Body of pancreas (tissue), 4 donors: ENCODE measurements at regions not wholly inside any gene's neighbourhood (a gene's known extent, or its start where the extent isn't known, plus 50 kb on each side); places are given as distances from the start of the nearest gene placed in this dataset.

ENCODE experiments used
- ATAC-seq: fragments of 150-250 bp; one replicate; pipeline ENCODE4 v1.9.1; 2016
- DNase-seq, 4 donors: peaks; one replicate each; pipeline ENCODE4 v3.0.0-alpha.2; 2019
- H3K27ac ChIP-seq, 4 donors: fragments of 200-600 bp; sonication (generic); 1 replicate in 3 of 4; 2 replicates in 1 of 4; pipeline versions ENCODE4 v1.5.1 to v1.6.1; 2016 to 2019; ENCODE audit warnings: mild to moderate bottlenecking in 1 of 4, mixed read lengths in 1 of 4, moderate library complexity in 1 of 4
- H3K27me3 ChIP-seq, 2 donors: fragments of 200-600 bp; sonication (generic); one replicate each; pipeline ENCODE4 v1.6.0; 2016; ENCODE audit warnings: mild to moderate bottlenecking in 1 of 2
- H3K36me3 ChIP-seq, 2 donors: fragments of 200-600 bp; sonication (generic); replicated peaks in 1 of 2; 2 replicates each; pipeline ENCODE4 v1.5.1; 2016; ENCODE audit warnings: low read depth in 2 of 2; ENCODE audit not compliant: insufficient read depth in 1 of 2
- H3K4me1 ChIP-seq: fragments of 200-600 bp; sonication (generic); one replicate; pipeline ENCODE4 v1.6.0; 2016
- H3K4me3 ChIP-seq, 2 donors: fragments of 200-600 bp; sonication (generic); 1 replicate in 1 of 2; 2 replicates in 1 of 2; pipeline ENCODE4 v1.5.1; 2016 to 2019
- H3K9me3 ChIP-seq, 3 donors: fragments of 200-600 bp; sonication (generic); 1 replicate in 2 of 3; 2 replicates in 1 of 3; pipeline ENCODE4 v1.5.1; 2016
- POLR2A ChIP-seq, 3 donors: fragments of 450-650 bp; IDR thresholded peaks; one replicate each; pipeline ENCODE4 v1.6.1; 2016; ENCODE audit warnings: antibody characterized with exemption in 3 of 3, mild to moderate bottlenecking in 2 of 3
- WGBS, 2 donors: methylation state at CpG; one replicate each; pipeline ENCODE4 v1.1.5; 2017; 5-methylcytosine and 5-hydroxymethylcytosine counted together
- intact Hi-C: fragments of 100-400 bp; cut with DNase I; formaldehyde crosslinking; loops from one replicate; pipeline ENCODE4 v1.15.1; 2023
- TF ChIP-seq, protein P1 (sequence below), 7 experiments: fragments of 450-650 bp in 4 of 7; fragments of 200-600 bp in 3 of 7; sonication (generic) in 3 of 7; IDR thresholded peaks; one replicate each; pipeline ENCODE4 v1.5.1; 2016 to 2019; ENCODE audit warnings: antibody characterized with exemption in 7 of 7

DNA sequence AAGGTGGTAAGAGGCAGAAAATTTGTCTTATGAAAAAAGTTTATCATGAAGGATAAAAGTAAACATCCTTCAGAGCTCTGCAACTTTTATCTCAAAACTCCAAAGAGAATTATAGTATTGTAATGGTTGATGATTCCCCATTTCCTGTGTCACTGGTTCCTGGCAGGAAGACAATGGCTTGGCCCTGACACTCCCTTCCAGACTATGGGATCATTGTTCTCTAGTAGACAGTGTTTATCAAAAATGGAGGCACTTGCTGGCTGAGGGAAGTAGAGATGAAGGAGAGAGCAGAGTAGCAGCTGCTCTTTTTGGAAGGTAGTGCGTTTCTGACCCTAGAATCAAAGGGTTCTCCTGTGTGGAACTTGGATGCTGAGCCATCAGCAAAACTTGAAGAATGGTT lies 145.9 kb upstream of the ATP1B1 start:
- WGBS, 2 donors, result 50 to 69% methylated on average over 1 of the region's 1 CpG
- no peaks in the 10 kb centered on the region for H3K9me3 ChIP-seq
- no peak for ATAC-seq
- H3K27ac ChIP-seq, result no peak overlapping the region
- no peaks in the 10 kb centered on the region for H3K36me3 ChIP-seq
- no peak for TF ChIP-seq POLR2A (IDR thresholded peaks at IDR 0.05)
- TF ChIP-seq, protein P1, sequence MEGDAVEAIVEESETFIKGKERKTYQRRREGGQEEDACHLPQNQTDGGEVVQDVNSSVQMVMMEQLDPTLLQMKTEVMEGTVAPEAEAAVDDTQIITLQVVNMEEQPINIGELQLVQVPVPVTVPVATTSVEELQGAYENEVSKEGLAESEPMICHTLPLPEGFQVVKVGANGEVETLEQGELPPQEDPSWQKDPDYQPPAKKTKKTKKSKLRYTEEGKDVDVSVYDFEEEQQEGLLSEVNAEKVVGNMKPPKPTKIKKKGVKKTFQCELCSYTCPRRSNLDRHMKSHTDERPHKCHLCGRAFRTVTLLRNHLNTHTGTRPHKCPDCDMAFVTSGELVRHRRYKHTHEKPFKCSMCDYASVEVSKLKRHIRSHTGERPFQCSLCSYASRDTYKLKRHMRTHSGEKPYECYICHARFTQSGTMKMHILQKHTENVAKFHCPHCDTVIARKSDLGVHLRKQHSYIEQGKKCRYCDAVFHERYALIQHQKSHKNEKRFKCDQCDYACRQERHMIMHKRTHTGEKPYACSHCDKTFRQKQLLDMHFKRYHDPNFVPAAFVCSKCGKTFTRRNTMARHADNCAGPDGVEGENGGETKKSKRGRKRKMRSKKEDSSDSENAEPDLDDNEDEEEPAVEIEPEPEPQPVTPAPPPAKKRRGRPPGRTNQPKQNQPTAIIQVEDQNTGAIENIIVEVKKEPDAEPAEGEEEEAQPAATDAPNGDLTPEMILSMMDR (IDR thresholded peaks at IDR 0.05), result no peak
- intact Hi-C loops, result no loop called here
- H3K4me1 ChIP-seq, result no peaks in the 10 kb centered on the region
- DNase-seq, result no peak
- no peaks in the 10 kb centered on the region for H3K27me3 ChIP-seq
- H3K4me3 ChIP-seq, result no peak overlapping the region

DNA sequence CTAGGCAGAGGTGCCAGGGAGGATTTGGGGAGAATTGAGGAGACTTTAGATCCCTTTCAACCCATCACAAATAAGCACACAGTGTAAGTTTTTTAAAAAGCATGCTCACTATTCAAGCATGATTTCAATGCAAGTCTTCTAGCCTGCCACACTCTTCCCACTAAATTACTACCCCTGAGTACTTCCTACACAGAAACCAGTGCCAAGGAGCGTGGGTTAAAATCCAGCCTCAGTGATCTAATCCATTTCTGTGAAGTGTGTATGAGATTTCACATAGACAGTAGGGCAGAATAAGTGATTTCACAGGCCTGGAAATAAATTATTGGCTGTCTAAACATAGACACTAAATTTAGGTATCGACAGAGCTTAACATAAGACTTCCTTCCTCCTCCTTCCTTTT lies 142.9 kb upstream of the ATP1B1 start:
- DNase-seq (no peak), ATAC-seq (no peak)
- intact Hi-C loops, result no loop called here
- WGBS, 2 donors, result 70 to 98% methylated on average over 2 of the region's 2 CpGs
- H3K27ac ChIP-seq, result no peak overlapping the region
- no peaks in the 10 kb centered on the region for H3K27me3 ChIP-seq
- H3K4me1 ChIP-seq, result no peaks in the 10 kb centered on the region
- no peak overlapping the region for H3K4me3 ChIP-seq
- no peaks in the 10 kb centered on the region for H3K36me3 ChIP-seq
- TF ChIP-seq, protein P1 (IDR thresholded peaks at IDR 0.05), result no peak
- no peak for TF ChIP-seq POLR2A (IDR thresholded peaks at IDR 0.05)
- H3K9me3 ChIP-seq, result no peaks in the 10 kb centered on the region

- Histone ChIP-seq H3K27ac (no peak overlapping the region), H3K4me3 (no peak overlapping the region), H3K27me3 (no peaks in the 10 kb centered on the region), H3K4me1 (no peaks in the 10 kb centered on the region), H3K9me3 (no peaks in the 10 kb centered on the region), H3K36me3 (no peaks in the 10 kb centered on the region)
- whole genome bisulfite sequencing, 2 donors, result 69 to 81% methylated on average over 3 of the region's 3 CpGs
- ATAC-seq, result no peak
- DNase-seq, result no peak
- intact Hi-C loops, result no loop called here
- TF ChIP-seq, protein P1 (IDR thresholded peaks at IDR 0.05), result no peak
- no peak for TF ChIP-seq POLR2A (IDR thresholded peaks at IDR 0.05)
These were observed 142.0 kb upstream of the ATP1B1 start for GRCh38 chr1:168964478-168964877.

GRCh38 chr1:168966217-168966616 lies 140.3 kb upstream of the ATP1B1 start:
- 83 to 90% methylated on average over 2 of the region's 2 CpGs for WGBS, 2 donors
- no peaks in the 10 kb centered on the region for H3K9me3 ChIP-seq
- H3K36me3 ChIP-seq, result no peaks in the 10 kb centered on the region
- no peak for ATAC-seq
- H3K4me1 ChIP-seq, result no peaks in the 10 kb centered on the region
- H3K4me3 ChIP-seq, result no peak overlapping the region
- intact Hi-C loops, result no loop called here
- H3K27ac ChIP-seq, result no peak overlapping the region
- no peak for DNase-seq
- no peaks in the 10 kb centered on the region for H3K27me3 ChIP-seq
- no peak for TF ChIP-seq POLR2A (IDR thresholded peaks at IDR 0.05)
- TF ChIP-seq, protein P1 (IDR thresholded peaks at IDR 0.05), result no peak

DNA sequence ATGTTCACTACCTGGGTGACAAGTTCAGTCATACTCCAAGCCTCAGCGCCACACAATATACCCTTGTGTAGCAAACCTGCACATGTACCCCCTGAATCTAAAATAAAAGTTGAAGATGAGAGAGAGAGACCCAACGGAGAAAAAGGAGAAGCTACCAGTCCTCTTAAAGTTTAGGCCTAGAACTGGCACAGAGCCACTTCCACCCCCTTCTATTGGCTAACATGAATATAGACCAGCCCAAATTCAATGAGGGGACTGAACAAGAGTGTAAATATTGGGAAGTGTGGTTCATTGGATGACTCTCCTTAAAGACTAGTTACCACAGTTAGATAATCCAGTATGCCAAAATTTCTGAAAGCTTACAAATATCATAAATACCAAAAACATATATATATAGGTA lies 139.9 kb upstream of the ATP1B1 start:
- intact Hi-C loops, result no loop called here

More for the DNA sequence above, 139.9 kb upstream of the ATP1B1 start:
- WGBS, 2 donors, result 85 to 100% methylated on average over 2 of the region's 2 CpGs
- no peaks in the 10 kb centered on the region for H3K27me3 ChIP-seq
- no peaks in the 10 kb centered on the region for H3K9me3 ChIP-seq
- no peak overlapping the region for H3K4me3 ChIP-seq
- no peak overlapping the region for H3K27ac ChIP-seq
- no peaks in the 10 kb centered on the region for H3K36me3 ChIP-seq
- no peak for ATAC-seq
- H3K4me1 ChIP-seq, result no peaks in the 10 kb centered on the region
- no peak for DNase-seq
- no peak for TF ChIP-seq POLR2A (IDR thresholded peaks at IDR 0.05)
- TF ChIP-seq, protein P1 (IDR thresholded peaks at IDR 0.05), result no peak
